K562 (cell line): ENCODE measurements at regions not wholly inside any gene's neighbourhood (a gene's known extent, or its start where the extent isn't known, plus 50 kb on each side); places are given as distances from the start of the nearest gene placed in this dataset.

ENCODE experiments used
- BMI1 ChIP-seq: fragments of 150-350 bp; IDR thresholded peaks from 2 replicates; pipeline ENCODE4 v1.6.1; 2014; ENCODE audit warnings: low read length
- DACH1 ChIP-seq: fragments of 450-650 bp; IDR thresholded peaks from 2 replicates; pipeline ENCODE4 v1.6.1; 2018; ENCODE audit not compliant: partially characterized antibody
- ETV1 ChIP-seq: fragments of 450-650 bp; conservative IDR thresholded peaks from 2 replicates; pipeline ENCODE4 v1.6.1; 2016; ENCODE audit warnings: missing genetic modification characterization, control low read depth, low read depth, missing compliant biosample characterization
- GABPB2 ChIP-seq: fragments of 250-450 bp; sonication (Bioruptor Pico); conservative IDR thresholded peaks from 2 replicates; pipeline ENCODE4 v1.5.1; 2021; ENCODE audit warnings: mild to moderate bottlenecking
- GTF2E2 ChIP-seq: fragments of 200-800 bp; sonication (Bioruptor generic); IDR thresholded peaks from 2 replicates; pipeline ENCODE4 v1.6.1; 2016; ENCODE audit warnings: missing genetic modification characterization, missing compliant biosample characterization
- PCBP2 ChIP-seq: fragments of 200-400 bp; formaldehyde crosslinking; IDR thresholded peaks from 2 replicates; pipeline ENCODE4 v1.6.1; 2018; ENCODE audit warnings: low read length, low read depth, mild to moderate bottlenecking, moderate library complexity; ENCODE audit not compliant: poor library complexity, severe bottlenecking
- TF ChIP-seq, protein P1 (sequence below): fragments of 250-450 bp; sonication (Bioruptor Pico); IDR thresholded peaks from 2 replicates; pipeline ENCODE4 v1.5.0; 2021; ENCODE audit warnings: mild to moderate bottlenecking, borderline replicate concordance
- TF ChIP-seq, protein P2 (sequence below): fragments of 250-450 bp; sonication (Bioruptor Pico); IDR thresholded peaks from 2 replicates; pipeline ENCODE4 v1.8.0; 2021; ENCODE audit warnings: borderline replicate concordance, mild to moderate bottlenecking, moderate library complexity; ENCODE audit not compliant: poor library complexity, severe bottlenecking

DNA sequence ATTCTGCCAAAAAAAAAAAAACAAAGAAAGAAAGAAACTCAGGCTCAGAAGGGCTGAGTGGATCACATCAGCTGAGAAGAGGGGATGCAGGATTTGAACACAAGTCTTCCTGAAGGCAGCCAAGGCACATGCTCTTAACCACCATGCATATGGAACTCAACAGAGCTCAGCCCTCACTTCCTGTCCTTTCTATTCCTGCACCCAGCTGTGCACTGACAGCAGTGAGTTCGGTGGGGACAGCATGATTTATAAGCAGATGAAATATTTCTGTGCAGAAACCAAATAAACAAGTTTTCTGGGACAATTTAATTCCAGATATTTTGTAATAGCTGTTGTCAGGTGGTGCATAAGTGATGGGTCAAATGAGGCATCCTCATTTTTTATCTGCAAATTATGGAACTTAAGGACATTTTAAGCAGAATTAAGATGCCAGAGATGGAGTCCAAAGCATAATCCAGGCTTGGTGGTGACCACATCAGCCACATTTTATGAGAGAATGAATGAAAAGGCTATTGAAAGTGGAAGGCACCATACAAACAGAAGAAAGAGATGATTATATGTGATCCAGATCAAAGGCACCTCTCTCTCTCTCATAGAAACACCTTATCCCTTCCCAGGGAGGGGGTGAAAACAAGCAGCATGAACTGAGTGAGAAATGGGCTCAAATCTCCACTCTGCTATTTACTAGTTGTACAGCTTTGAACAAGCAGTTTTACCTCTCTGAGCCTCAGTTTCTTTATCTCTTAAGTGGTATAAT, 303.6 kb upstream of the MSX2 start (continued):
- TF ChIP-seq ETV1 (tag), result no peak
- no peak for TF ChIP-seq PCBP2
- TF ChIP-seq, protein P1, sequence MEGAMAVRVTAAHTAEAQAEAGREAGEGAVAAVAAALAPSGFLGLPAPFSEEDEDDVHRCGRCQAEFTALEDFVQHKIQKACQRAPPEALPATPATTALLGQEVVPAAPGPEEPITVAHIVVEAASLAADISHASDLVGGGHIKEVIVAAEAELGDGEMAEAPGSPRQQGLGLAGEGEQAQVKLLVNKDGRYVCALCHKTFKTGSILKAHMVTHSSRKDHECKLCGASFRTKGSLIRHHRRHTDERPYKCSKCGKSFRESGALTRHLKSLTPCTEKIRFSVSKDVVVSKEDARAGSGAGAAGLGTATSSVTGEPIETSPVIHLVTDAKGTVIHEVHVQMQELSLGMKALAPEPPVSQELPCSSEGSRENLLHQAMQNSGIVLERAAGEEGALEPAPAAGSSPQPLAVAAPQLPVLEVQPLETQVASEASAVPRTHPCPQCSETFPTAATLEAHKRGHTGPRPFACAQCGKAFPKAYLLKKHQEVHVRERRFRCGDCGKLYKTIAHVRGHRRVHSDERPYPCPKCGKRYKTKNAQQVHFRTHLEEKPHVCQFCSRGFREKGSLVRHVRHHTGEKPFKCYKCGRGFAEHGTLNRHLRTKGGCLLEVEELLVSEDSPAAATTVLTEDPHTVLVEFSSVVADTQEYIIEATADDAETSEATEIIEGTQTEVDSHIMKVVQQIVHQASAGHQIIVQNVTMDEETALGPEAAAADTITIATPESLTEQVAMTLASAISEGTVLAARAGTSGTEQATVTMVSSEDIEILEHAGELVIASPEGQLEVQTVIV, result no peak
- no peak for TF ChIP-seq BMI1
- TF ChIP-seq GABPB2 (CRISPR knock-in tag), result no peak
- no peak for TF ChIP-seq GTF2E2 (tag)
- TF ChIP-seq DACH1, result no peak
- TF ChIP-seq, protein P2, sequence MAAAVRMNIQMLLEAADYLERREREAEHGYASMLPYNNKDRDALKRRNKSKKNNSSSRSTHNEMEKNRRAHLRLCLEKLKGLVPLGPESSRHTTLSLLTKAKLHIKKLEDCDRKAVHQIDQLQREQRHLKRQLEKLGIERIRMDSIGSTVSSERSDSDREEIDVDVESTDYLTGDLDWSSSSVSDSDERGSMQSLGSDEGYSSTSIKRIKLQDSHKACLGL (CRISPR knock-in tag), result no peak
